ENCODE measurements at regions not wholly inside any gene's neighbourhood (a gene's known extent, or its start where the extent isn't known, plus 50 kb on each side); places are given as distances from the start of the nearest gene placed in this dataset.
A peak's percentile ranks its signal among the peaks of the same experiment; 100 is the strongest.
"Not testable (repeated sequence)": the region's sequence is repeated elsewhere in the genome, so short reads cannot be mapped to it uniquely, and the experiment has no call there.

DNA sequence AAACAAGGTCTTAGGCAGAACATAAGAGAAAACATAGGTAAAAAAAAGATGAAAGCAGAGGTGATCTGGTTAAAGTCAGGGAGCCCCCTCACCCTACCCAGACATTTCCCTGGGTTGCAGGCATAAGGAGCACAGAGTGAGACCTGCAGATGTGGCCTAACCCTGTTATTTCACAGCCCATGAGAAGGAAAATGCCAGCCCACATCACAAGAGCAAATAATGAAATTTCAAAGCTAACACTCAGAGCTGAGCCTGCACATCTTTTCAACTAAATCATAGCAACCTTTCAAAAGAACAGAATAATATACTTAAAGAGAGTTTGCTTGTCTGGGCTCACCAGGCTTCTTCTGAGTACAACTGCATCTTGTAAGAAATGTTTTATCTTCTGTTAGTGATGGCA lies 295.4 kb downstream of the RPAP3 start:
- no peak for DNase-seq (ENCODE audit: low read depth, low spot score)

DNA sequence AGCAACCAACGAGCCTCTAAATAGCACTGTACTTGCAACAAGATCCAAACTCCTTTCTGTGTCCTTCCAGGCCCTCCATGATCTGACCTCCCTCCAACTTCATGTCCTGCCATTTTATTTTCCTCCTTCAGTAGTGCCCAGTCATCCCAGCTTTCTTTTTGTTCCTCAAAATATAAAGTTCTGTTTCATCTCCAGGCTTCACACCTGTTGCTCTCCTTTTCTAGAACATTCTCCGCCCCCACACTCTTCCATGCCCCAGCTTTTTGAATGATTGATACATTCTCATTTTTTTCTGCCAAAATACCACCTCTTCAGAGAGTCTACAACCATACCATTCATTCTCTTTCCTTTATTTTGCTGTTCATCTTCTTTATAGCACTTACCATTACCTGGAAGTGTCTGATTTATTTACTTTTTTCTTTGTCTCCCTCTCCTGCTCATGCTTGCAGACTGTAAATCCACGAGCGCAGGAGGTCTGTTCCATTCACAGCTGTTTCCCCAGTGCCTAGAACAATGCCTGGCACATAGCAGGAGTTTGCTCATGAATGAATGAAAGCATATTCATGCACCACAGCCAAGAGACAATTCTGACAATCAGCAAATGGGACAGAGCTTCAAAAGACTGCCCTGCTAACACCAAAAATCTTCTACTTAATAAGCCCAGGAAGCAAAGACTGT lies 296.4 kb downstream of the RPAP3 start:
- DNase-seq (ENCODE audit: low read depth, low spot score): no peak

DNA sequence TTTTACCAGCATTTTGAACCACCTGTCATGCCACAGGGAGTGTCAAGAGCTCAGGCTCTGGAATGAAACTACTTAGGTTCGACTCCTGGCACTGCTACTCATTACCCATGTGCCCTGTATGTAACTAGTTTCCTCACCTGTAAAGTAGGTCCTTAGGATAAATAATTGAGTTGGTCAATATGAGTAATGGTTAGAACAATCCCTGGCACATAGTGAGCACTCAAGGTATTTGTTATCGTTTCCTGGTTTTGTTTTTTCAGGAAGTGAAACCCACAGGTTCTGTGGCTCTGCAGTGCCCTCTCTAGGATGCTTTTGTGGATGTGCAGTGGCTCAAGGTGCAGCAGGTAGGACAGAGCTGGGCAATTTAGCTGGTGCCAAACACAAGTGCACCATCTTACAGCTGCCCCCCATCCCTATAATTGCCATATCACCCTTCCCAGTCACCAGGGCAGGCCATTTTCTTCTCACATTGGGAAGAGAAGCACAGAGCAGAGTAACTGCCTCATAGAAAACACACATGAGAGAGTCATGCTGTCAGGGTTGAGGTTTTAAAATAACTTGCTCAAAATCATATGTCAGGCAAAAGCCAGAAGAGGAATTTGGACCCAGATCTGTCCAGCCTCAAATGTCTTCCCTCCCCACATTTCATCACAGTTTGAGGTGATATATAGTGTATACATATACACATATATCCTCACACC lies 297.5 kb downstream of the RPAP3 start:
- no peak for DNase-seq (ENCODE audit: low read depth, low spot score)

DNA sequence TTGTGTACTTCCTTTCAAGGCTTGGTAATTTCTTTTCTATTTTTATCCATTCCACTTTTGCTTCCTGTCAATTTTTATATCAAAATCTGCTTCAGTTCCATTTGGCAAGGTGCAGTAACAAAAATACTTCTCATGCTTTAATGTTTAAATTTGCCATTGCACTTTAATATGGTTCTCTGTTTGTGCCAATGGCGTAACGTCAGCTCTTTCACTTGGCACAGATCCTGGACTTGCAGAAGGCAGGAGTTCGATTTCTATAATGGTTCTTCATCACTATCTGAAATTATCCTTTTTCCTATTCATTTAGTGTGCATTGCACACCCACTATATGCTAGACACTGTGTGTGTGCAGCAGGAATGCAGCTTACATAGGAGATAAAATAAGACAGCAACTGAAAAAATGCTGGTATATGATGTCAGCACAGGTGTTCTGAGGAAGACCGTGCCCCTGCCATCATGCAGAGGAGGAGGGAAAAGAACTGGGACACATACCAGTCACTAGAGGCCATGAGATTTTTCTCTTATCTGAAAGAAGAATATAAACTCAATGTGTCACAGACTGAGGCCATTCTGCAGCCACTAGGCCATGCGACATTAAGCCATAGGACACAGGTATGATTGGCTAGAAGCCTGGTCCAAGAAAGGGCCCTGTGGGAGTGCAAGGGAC lies 298.2 kb downstream of the RPAP3 start:
- DNase-seq (ENCODE audit: low read depth, low spot score): no peak

DNA sequence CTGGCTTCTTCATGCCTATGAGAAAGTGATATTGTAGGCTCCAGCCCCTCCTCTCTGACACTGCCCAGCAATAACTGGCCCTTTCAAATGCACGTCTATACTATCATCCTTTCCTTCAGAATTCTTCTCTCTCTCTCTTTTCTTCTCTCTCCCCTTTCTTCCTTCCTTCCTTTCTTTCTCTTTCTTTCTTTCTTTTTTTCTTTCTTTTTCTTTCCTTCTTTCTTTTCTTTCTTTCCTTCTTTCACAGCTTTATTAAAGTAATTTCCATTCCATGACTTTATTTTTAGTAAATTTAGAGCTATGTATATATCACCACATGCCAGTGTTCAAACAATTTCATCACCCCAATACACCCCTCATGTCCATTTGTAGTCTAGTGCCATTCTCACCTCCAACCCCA lies 302.1 kb downstream of the RPAP3 start:
- DNase-seq (ENCODE audit: low read depth, low spot score): no peak

DNA sequence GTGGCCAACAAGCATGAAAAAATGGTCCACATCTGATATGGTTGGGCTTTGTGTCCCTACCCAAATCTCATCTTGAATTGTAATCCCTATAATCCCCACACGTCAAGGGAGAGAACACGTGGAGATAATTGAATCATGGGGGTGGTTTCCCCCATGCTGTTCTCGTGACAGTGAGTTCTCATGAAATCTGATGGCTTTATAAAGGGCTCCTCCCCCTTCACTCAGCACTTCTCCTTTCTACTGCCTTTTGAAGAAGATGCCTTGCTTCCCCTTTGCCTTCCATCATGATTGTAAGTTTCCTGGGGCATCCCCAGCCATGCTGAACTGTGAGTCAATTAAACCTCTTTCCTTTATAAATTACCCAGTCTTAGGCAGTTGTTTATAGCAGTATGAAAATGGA lies 304.6 kb downstream of the RPAP3 start:
- not testable (repeated sequence) for DNase-seq (ENCODE audit: low read depth, low spot score)

DNA sequence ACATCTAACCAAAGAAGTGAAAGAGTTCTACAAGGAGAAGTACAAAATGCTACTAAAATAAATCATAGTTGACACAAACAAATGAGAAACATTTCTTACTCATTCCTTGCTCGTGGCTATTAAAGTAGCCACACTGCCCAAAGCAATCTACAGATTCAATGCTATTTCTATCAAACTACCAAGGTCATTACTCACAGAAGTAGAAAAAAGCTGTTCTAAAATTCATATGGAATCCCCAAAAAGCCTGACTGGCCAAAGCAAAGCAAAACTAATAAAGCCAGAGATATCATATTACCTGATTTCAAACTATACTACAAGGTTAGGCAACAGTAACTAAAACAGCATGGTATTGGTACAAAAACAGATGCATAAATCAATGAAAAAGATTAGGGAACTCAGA lies 305.6 kb downstream of the RPAP3 start:
- DNase-seq (ENCODE audit: low read depth, low spot score): no peak

DNA sequence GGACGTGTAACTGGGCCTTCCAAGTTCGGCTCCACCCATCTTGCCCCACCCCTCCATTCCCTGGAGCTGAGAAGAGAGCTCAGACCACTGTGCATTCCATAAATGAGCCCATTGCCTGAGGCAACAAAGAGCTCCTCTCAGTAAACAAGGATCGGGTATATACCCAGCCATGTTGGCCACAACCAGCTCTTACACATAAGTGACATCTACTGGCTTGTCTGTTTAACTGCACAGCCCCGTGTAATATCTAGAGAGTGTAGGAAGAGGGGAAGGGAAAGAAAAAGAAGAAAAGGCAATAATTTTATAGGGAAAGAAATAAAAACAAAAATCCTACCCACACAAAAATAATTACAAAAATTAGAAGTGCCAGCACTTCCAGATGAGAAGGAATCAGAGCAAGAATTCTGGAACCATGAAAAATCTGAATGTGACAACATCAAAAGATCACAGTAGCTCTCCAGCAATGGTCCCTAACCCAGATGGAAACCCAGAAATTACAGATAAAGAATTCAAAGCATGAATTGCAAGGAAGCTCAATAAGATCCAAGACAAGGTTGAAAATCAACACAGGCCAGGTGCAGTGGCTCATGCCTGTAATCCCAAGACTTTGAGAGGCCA lies 308.1 kb downstream of the RPAP3 start:
- peak; percentile 77 for DNase-seq (ENCODE audit: low read depth, low spot score)

DNA sequence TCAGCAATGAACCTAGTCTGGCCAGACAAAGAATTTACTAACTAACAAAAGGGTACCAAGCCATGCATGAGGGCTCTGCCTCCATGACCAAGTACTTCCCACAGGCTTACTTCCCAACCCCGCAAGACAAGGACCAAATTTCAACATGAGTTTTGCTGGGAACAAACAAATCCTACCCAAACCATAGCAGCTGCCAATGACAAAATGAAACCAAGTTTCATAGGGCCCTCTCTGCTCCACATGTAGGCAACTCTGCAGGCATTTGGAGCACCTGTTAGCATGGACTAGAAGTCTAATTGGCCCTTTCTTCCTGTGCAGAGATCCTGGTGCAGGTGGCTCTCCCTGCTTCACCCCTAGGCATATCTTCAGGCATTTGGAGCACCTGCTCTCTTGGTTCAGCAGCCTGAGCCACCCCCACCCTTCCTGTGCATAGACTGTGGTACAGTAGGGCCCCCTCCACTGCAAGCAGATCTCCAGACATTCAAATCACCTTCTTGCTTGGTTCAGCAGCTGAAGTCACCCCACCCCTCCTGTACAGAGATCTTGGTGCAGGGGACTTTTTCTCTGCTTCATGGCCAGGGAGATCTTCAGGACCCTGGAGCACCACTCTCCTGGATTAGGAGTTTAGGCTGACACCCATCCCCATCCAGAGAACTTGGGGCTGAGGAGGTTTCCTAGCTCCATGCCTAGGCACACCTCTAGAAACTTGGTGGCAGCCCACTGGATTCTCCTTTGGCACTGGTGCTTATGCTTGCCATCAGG lies 308.7 kb downstream of the RPAP3 start:
- DNase-seq (ENCODE audit: low read depth, low spot score): no peak

DNA sequence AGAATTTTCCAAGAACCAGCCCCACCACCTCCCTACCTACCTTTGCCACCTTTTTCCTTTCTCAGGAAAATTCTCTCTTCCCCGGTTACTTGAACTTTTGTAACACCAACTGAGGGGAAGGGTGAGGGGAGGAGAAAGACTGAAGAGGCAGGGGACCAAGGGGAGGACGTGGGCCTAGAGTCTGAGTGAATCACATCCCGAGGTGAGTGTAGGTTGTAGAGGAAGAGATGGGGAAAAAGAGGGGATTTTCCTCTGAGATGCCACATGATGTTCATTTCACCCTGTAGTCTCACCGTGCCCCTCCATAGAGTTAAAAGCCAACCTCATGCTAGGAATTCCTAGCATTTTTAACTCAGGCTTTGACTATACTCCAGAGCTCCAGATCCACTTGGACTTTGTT lies 311.8 kb downstream of the RPAP3 start:
- no peak for DNase-seq (ENCODE audit: low read depth, low spot score)

DNA sequence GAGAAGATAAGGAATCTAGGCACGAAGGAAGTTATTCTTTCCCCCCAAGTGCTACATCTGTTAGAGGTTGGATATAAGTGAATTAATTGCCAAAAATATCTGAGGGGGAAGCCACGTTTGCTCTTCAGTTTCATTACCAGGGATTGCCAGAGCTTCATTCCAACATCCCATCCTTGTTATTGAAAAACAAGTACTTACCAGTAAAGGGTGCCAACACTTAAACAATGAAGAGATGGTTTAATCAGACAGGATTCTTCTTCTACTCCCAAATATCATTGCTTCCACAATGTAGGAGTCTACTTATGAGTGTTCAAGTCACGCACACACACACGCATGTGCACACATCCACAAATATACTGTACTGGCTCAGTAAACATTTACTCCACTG lies 312.4 kb downstream of the RPAP3 start:
- no peak for DNase-seq (ENCODE audit: low read depth, low spot score)

DNA sequence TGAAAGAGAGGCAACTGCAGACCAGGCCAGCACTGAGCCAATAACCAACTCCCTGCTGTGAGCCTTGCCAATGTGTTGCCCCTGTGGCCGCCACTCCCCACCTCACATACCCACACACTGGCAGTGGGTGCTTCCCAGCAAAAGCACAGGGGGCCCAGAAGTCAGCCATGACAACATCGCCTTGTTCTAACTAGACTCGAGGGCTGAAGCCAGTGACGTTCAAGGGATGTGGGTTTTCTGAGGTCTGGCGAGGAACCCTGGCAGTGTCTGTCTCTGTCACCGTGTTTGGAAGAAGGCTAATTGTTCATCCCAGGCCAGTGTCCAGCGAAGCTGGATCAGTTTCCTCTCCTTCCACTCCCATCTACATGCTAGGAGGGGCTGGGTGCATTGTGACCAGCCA lies 311.8 kb upstream of the AMIGO2 start:
- DNase-seq (ENCODE audit: low read depth, low spot score): no peak

DNA sequence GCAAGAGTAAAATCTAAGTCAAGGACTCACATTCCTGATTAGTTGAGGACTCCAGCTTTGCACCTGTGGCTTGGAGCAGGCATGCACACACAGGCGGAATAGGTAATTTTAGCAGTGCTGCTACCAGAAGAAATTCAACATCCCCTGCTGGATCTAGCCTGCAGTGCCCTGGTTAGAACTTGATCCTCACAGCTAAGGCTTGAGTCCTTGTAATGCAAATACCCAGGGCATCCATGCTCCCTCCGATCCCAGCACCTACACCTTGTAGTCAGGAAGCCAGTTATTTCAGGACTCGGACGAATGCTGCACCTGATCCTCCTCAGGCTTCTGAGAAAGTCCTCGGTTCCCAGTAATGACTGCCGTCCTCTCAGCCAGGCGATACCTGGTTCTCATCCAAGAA lies 309.0 kb upstream of the AMIGO2 start:
- no peak for DNase-seq (ENCODE audit: low read depth, low spot score)

DNA sequence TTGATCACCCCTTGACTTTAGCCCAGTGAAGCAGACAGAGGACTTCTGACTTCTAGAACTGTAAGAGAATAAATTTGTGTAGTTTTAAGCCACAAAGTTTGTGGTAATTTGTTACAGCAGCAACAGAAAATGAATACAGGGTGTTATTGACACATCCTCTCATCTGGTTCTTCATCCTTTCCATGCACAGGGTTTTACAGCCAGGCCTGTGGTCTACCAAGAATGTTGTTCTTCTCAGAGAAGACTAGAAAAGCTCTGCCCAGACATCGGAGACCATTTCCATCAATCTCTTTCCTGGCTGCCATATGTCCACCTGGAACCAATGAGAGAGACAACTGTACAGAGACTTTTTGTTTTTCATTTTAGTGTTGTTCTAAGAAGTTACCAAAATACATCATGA lies 308.2 kb upstream of the AMIGO2 start:
- no peak for DNase-seq (ENCODE audit: low read depth, low spot score)

DNA sequence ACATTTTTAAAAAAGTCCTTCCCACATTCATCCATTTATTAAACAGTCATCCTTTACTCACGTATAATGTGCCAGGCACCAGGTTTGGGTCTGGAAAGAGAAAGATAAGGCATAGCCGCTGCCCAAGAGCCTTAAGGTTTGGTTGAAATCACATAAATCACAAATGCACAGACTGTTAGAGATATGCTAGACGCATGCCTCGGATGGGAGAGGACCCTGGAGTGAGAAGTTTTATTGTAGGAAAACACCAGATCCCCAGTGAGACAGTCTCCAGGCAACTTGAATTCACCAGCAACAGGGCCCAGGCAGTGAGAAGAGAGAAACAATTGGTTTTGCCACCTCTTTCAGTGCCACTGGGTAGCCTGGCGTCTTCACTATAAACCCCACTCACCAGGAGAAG lies 305.9 kb upstream of the AMIGO2 start:
- no peak for DNase-seq (ENCODE audit: low read depth, low spot score)

DNA sequence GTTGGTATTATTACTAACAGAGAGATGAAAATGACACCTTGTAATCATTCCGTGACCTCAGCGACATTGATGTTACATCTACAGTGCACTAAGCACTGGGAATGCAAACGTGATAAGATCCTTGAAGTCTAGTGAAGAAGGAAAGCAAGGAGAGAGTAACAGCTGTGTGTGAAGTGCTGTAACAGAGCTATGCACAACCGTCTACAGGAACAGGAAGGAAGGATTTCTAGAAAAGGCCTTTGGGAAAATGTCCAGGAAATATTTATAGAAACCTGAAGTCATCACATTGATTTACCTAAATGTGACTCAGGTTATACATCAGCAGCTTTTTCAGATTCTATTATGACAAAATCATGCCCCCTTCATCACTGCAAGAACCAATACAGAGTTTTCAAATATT lies 304.2 kb upstream of the AMIGO2 start:
- DNase-seq (ENCODE audit: low read depth, low spot score): no peak

DNA sequence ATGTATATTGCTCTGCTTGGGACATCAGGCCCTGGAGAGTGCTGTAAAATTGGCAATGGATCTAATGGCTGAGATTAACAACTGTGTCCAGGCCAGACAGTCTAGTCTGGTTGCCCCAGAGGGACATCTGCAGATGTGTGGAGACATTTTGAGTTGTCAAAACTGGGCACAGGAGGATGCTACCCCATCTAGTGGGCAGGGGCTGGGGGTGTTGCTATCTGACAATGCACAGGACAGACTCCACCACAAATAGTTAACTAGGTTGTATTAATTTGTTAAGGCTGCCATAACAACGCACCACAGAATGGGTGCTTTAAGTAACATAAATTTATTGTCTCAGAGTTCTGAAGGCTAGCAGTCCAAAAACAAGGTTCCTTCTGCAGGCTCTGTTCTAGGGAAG lies 302.5 kb upstream of the AMIGO2 start:
- DNase-seq (ENCODE audit: low read depth, low spot score): no peak

DNA sequence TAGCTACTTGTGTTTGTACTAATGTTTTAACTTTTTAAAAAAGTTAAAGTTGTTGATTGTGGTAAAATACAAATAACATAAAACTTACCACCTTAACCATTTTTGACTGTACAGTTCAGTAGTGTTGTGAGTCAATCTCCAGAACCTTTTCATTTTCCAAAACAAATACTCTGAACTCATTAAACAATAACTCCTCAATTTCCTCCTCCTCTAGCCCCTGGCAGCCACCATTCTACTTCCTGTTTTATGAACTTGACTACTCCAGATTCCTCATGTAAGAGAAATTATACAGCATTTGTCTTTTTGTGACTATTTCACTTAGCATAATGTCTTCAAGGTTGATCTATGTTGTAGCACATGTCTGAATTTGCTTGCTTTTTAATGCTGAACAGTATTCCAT lies 299.1 kb upstream of the AMIGO2 start:
- peak; percentile 40 for DNase-seq (ENCODE audit: low read depth, low spot score)

DNA sequence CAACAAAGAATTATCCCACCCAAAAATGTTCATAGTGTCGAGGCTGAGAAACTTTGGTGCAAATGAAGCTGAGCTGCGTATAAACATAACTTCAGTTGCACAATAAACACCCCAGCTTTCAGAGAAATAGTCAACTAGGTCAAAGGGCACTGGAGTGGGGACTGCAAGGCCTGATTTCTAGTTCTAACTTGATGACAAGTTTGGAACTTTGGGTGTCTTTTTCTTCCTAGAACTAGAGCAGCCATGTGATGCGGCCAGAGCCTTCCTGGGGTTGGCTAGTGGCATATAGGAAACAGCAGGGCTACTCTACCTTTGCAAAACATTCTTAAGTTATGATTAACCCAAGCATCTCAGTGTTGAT lies 298.4 kb upstream of the AMIGO2 start:
- DNase-seq (ENCODE audit: low read depth, low spot score): no peak

DNA sequence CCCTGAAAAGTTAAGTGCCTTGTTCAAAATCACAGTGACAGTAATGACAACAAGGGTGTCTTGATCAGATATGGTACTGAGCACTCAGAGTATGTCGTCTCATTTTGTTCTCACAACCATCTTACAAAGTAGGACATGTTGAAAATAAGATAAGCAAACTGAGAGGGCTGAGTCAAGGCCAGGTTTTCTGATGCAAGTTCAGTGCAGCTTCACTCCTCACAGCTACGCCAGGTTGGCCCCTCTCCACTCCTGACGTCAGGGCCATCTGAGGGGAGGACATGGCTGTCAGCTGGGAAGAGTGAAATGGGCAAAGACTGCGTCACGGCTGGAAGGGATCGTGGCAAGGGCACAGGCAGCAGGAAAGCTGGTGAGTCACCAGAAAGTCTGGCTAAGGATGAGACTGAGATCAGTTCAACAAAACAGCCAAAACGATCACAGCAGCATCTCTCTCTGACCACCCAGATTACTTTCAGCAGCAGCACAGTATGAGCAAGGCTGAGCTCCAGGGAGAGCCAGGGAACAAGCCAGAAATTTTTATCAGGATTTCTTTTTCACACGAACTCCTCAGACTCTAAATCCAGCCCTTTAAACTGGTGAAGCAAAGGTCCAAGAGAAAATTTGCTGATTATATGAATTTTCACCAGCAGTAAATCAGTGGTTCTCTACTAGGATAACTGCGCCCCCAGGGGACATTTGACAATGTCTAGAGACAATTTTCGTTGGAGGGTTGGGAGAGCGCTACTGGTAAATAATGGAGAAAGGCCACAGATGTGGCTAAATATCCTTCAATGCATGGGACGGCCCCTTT lies 297.9 kb upstream of the AMIGO2 start:
- peak; percentile 93 for DNase-seq (ENCODE audit: low read depth, low spot score)

DNA sequence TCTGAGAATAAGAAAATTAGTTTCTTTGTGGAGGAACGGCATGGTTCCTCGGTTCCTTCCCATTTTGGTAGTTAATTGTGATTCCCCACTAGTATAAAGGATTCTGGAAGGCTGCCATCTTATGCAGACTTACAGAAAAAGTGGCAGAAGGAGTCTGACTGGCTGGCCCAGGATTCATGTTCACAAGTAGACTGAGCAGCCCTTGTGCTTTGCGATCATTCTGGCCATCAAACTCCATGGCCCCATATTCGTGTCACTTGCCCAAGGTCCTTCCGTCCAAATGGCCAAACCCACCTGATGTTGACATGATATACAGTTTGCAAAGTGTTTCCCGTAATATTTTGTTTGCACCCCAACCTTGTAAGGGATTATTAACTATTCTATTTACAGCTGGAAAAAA lies 297.2 kb upstream of the AMIGO2 start:
- no peak for DNase-seq (ENCODE audit: low read depth, low spot score)

Measured in pulmonary artery endothelial cell (primary cell).